SH-SY5Y (cell line): ENCODE measurements at regions not wholly inside any gene's neighbourhood (a gene's known extent, or its start where the extent isn't known, plus 50 kb on each side); places are given as distances from the start of the nearest gene placed in this dataset.

Experiments
- GATA2 ChIP-seq: IDR thresholded peaks from 2 replicates; pipeline ENCODE4 v1.6.1; 2011; ENCODE audit warnings: mild to moderate bottlenecking, low read depth, low read length
- GATA3 ChIP-seq: IDR thresholded peaks from 2 replicates; pipeline ENCODE4 v1.6.1; 2011; ENCODE audit warnings: low read depth, mild to moderate bottlenecking, low read length, moderate library complexity

GRCh38 chr2:198385856-198386255 lies 581.5 kb downstream of the PLCL1 start:
- TF ChIP-seq GATA2 = no peak
- TF ChIP-seq GATA3 = no peak

GRCh38 chr2:198385326-198385725 lies 580.9 kb downstream of the PLCL1 start:
- TF ChIP-seq GATA2 = no peak
- no peak for TF ChIP-seq GATA3

- TF ChIP-seq GATA2 (no peak), GATA3 (no peak)
Measured at GRCh38 chr2:198383392-198383791, 579.0 kb downstream of the PLCL1 start.

- TF ChIP-seq GATA2 = no peak
- TF ChIP-seq GATA3 = no peak
Measured at GRCh38 chr2:198382811-198383210, 578.4 kb downstream of the PLCL1 start.

- TF ChIP-seq GATA2 (no peak), GATA3 (no peak)
Measured at GRCh38 chr2:198376677-198377076, 572.3 kb downstream of the PLCL1 start.

- TF ChIP-seq GATA2 (no peak), GATA3 (no peak)
Measured at GRCh38 chr2:198375083-198375410, 570.7 kb downstream of the PLCL1 start.

- no peak for TF ChIP-seq GATA2
- TF ChIP-seq GATA3 = no peak
Measured at GRCh38 chr2:198374375-198375082, 570.1 kb downstream of the PLCL1 start.

GRCh38 chr2:198371921-198372543 lies 567.6 kb downstream of the PLCL1 start:
- TF ChIP-seq GATA3 (no peak), GATA2 (no peak)

GRCh38 chr2:198371329-198371728 lies 566.9 kb downstream of the PLCL1 start:
- TF ChIP-seq GATA3 (no peak), GATA2 (no peak)

GRCh38 chr2:198368089-198368488 lies 563.7 kb downstream of the PLCL1 start:
- TF ChIP-seq GATA3 = no peak
- TF ChIP-seq GATA2 = no peak

GRCh38 chr2:198362740-198363139 lies 558.3 kb downstream of the PLCL1 start:
- no peak for TF ChIP-seq GATA3
- no peak for TF ChIP-seq GATA2

GRCh38 chr2:198359308-198359707 lies 554.9 kb downstream of the PLCL1 start:
- no peak for TF ChIP-seq GATA3
- TF ChIP-seq GATA2 = no peak

GRCh38 chr2:198356157-198356556 lies 551.8 kb downstream of the PLCL1 start:
- TF ChIP-seq GATA2 (no peak), GATA3 (no peak)

GRCh38 chr2:198351647-198352046 lies 547.3 kb downstream of the PLCL1 start:
- TF ChIP-seq GATA3 (no peak), GATA2 (no peak)

- TF ChIP-seq GATA2 = no peak
- no peak for TF ChIP-seq GATA3
Measured at GRCh38 chr2:198347946-198348345, 543.6 kb downstream of the PLCL1 start.

- TF ChIP-seq GATA2 = no peak
- no peak for TF ChIP-seq GATA3
Measured at GRCh38 chr2:198347349-198347748, 543.0 kb downstream of the PLCL1 start.

- TF ChIP-seq GATA3 = no peak
Measured at GRCh38 chr2:198343471-198343870, 539.1 kb downstream of the PLCL1 start.
